Stimulated activated naive CD4-positive, alpha-beta T cell (primary cell): ENCODE measurements at regions not wholly inside any gene's neighbourhood (a gene's known extent, or its start where the extent isn't known, plus 50 kb on each side); places are given as distances from the start of the nearest gene placed in this dataset.

ENCODE experiments used
- DNase-seq, 6 experiments: peaks; one replicate each; lab custom pipeline; 2025; lab: John Stamatoyannopoulos, UW

- no peak for DNase-seq
Observed at GRCh38 chr15:85976986-85977385, 102.7 kb upstream of the AGBL1 start.

GRCh38 chr15:85977586-85977985 lies 102.1 kb upstream of the AGBL1 start:
- DNase-seq, result no peak

GRCh38 chr15:85979929-85980328 lies 99.7 kb upstream of the AGBL1 start:
- DNase-seq, result no peak

- no peak for DNase-seq
Observed at GRCh38 chr15:85980946-85981345, 98.7 kb upstream of the AGBL1 start.

- DNase-seq, result no peak
Observed at GRCh38 chr15:85984241-85984640, 95.4 kb upstream of the AGBL1 start.

- no peak for DNase-seq
Observed at GRCh38 chr15:85986116-85986515, 93.6 kb upstream of the AGBL1 start.

- no peak for DNase-seq
Observed at GRCh38 chr15:85986741-85987140, 92.9 kb upstream of the AGBL1 start.

- no peak for DNase-seq
Observed at GRCh38 chr15:85988741-85989140, 90.9 kb upstream of the AGBL1 start.

- no peak for DNase-seq
Observed at GRCh38 chr15:85992224-85992623, 87.4 kb upstream of the AGBL1 start.

- DNase-seq, result no peak
Observed at GRCh38 chr15:85993116-85993515, 86.6 kb upstream of the AGBL1 start.

GRCh38 chr15:85997618-85998017 lies 82.1 kb upstream of the AGBL1 start:
- DNase-seq, result no peak

- no peak for DNase-seq
Observed at GRCh38 chr15:85999658-86000057, 80.0 kb upstream of the AGBL1 start.

- DNase-seq, result no peak
Observed at GRCh38 chr15:86001200-86001599, 78.5 kb upstream of the AGBL1 start.

- DNase-seq, result no peak
Observed at GRCh38 chr15:86002444-86002843, 77.2 kb upstream of the AGBL1 start.

GRCh38 chr15:86004061-86004460 lies 75.6 kb upstream of the AGBL1 start:
- no peak for DNase-seq

- DNase-seq, result no peak
Observed at GRCh38 chr15:86006546-86006945, 73.1 kb upstream of the AGBL1 start.

GRCh38 chr15:86009727-86010126 lies 69.9 kb upstream of the AGBL1 start:
- no peak for DNase-seq

GRCh38 chr15:86010398-86010797 lies 69.3 kb upstream of the AGBL1 start:
- no peak for DNase-seq

GRCh38 chr15:86010891-86011290 lies 68.8 kb upstream of the AGBL1 start:
- DNase-seq, result no peak

- DNase-seq, result no peak
Observed at GRCh38 chr15:86014016-86014415, 65.7 kb upstream of the AGBL1 start.

- no peak for DNase-seq
Observed at GRCh38 chr15:86016750-86017149, 62.9 kb upstream of the AGBL1 start.

- DNase-seq, result no peak
Observed at GRCh38 chr15:86018679-86019078, 61.0 kb upstream of the AGBL1 start.

GRCh38 chr15:86021281-86022264 lies 58.1 kb upstream of the AGBL1 start:
- DNase-seq, result no peak

- DNase-seq, result no peak
Observed at GRCh38 chr15:86028961-86029360, 50.7 kb upstream of the AGBL1 start.
